ENCODE measurements at regions not wholly inside any gene's neighbourhood (a gene's known extent, or its start where the extent isn't known, plus 50 kb on each side); places are given as distances from the start of the nearest gene placed in this dataset.
A peak's percentile ranks its signal among the peaks of the same experiment; 100 is the strongest.

DNA sequence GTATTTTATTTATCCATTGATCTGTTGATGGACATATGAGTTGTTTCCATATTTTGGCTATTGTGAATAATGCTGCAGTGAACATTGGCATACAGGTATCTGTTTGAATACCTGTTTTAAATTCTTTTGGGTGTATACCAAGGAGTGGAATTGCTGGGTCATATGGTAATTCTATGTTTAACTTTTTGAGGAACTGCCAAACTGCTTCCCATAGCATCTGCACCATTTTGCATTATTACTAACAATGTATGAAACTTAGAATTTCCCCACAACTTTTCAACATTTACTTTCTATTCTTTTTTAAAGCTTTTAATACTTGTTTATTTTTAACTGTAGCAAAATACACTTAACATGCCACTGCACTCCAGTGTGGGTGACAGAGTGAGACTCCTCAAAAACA, 57.0 kb upstream of the MSN start:
- Mint-ChIP-seq H3K4me1 (peaks cover 44% of the 10 kb centered on the region), H3K9me3 (no peaks in the 10 kb centered on the region), H3K4me3 (no peak overlapping the region), H3K27ac (no peak overlapping the region), H3K36me3 (no peaks in the 10 kb centered on the region), H3K27me3 (no peaks in the 10 kb centered on the region)

DNA sequence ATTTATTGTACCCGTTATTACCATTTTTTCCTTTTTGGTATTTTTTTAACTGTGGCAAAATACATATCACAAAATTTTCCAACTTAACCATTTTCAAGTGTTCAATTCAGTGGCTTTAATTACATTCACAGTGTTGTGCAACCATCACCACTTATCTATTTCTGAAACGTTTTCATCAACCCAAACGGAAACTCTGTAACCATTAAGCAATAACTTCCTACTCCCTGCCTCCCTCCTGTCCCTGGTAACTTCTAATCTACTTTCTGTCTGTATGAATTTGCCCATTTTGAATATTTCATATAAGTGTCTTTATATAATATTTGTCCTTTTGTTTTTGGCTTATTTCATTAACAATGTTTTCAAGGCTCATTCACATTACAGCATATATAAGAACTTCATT, 57.4 kb upstream of the MSN start:
- Mint-ChIP-seq H3K27me3 (no peaks in the 10 kb centered on the region), H3K27ac (peak overlapping the region; percentile 46), H3K4me1 (peaks cover 49% of the 10 kb centered on the region), H3K9me3 (peaks cover 4% of the 10 kb centered on the region), H3K4me3 (peak overlapping the region; percentile 11), H3K36me3 (peaks cover 2% of the 10 kb centered on the region)

DNA sequence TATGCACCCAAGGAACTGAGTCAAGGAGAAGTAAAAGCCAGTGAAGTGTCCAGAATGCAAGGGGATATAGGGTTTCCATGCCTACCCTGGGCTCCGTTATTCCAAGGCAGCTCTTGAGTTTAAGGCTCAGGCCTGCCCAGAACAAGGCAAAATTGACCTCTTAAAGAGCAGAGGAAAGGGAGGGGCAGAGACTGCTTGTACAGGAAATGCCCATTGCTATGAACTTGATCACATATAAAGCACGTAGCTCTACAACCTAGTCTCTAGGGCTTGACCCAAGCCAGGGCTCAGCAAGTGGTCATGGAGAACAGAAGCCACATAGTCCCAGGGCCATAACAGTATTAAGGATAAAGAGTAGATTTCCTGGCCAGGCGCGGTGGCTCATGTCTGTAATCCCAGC, 58.2 kb upstream of the MSN start:
- H3K27ac Mint-ChIP-seq = no peak overlapping the region
- H3K4me1 Mint-ChIP-seq = peaks cover 57% of the 10 kb centered on the region
- H3K27me3 Mint-ChIP-seq = no peaks in the 10 kb centered on the region
- peaks cover 9% of the 10 kb centered on the region for H3K9me3 Mint-ChIP-seq
- peaks cover 2% of the 10 kb centered on the region for H3K36me3 Mint-ChIP-seq
- H3K4me3 Mint-ChIP-seq = peak overlapping the region; percentile 7

DNA sequence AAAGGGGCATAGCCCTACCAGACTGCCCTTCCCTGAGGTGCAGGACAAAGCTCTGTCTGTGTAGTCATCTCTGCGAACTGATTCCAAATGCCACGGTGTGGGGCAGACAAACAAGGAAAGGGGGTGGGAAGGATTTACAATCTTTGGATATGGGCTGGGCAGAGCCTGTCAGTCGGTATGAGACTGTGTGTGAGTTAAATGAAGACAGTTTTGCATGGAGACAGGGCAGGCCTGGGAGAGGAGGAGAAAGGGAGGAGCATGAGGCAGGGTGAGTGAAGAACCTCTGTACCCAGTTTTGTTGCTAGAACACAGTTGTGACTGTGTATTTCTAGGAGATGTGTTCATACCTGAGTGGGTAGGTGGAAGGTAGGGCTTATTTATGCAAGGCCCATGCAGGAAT, 59.4 kb upstream of the MSN start:
- Mint-ChIP-seq H3K4me3 (no peak overlapping the region), H3K36me3 (peaks cover 2% of the 10 kb centered on the region), H3K27me3 (no peaks in the 10 kb centered on the region), H3K4me1 (peaks cover 61% of the 10 kb centered on the region), H3K9me3 (peaks cover 9% of the 10 kb centered on the region), H3K27ac (no peak overlapping the region)

DNA sequence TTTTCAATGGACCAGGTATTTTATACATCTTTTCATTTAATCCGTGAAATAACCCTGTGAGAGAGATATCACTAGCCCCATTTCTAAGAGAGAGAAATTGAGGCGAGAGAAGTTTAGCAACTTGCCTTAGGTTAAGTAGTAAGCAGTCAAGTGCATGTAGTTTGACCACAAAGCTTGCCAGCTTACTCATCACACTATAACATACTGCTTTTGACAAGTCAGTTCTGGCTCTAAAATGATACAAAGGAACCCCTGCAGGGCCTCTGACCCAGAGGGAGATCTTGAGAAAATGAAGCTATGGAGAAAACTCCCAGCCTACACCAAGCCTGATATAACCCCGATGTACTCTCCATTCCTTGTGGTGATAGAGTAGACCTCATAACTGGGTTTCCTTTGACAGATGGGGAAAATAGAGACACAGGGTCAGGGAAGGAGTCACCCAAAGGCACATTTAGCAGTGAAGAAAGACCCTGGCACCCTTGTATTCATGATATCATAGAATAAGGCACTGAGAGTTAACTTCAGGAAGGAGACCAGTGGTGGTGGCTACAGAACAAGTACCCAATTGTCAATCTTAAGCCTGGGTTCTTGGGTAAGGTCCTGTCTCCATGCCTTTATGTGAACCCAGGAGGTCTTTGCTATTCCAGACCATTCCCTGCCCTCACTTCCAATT, 60.2 kb upstream of the MSN start:
- H3K27me3 Mint-ChIP-seq = no peaks in the 10 kb centered on the region
- H3K4me3 Mint-ChIP-seq = no peak overlapping the region
- H3K9me3 Mint-ChIP-seq = peaks cover 9% of the 10 kb centered on the region
- peaks cover 67% of the 10 kb centered on the region for H3K4me1 Mint-ChIP-seq
- H3K36me3 Mint-ChIP-seq = peaks cover 2% of the 10 kb centered on the region
- H3K27ac Mint-ChIP-seq = peak overlapping the region; percentile 30

DNA sequence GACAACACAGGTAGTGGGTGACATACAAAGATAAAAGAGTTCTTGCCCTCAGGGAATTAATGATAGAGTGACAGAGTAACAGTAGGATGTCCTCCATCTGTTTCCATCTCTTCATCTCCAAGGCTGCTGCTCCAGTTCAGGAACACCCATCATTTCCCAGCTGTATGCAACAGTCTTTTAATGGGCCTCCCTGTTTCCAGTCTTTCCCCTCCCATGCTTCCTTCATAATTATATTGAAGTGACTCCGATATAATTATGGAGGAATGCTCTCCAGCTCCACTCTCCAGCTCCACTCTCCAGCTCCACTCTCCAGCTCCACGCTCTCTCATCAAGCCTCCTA, 65.3 kb upstream of the MSN start:
- peaks cover 2% of the 10 kb centered on the region for H3K36me3 Mint-ChIP-seq
- peaks cover 83% of the 10 kb centered on the region for H3K4me1 Mint-ChIP-seq
- peak overlapping the region; percentile 76 for H3K27ac Mint-ChIP-seq
- no peak overlapping the region for H3K4me3 Mint-ChIP-seq
- H3K9me3 Mint-ChIP-seq = peaks cover 9% of the 10 kb centered on the region
- H3K27me3 Mint-ChIP-seq = no peaks in the 10 kb centered on the region

DNA sequence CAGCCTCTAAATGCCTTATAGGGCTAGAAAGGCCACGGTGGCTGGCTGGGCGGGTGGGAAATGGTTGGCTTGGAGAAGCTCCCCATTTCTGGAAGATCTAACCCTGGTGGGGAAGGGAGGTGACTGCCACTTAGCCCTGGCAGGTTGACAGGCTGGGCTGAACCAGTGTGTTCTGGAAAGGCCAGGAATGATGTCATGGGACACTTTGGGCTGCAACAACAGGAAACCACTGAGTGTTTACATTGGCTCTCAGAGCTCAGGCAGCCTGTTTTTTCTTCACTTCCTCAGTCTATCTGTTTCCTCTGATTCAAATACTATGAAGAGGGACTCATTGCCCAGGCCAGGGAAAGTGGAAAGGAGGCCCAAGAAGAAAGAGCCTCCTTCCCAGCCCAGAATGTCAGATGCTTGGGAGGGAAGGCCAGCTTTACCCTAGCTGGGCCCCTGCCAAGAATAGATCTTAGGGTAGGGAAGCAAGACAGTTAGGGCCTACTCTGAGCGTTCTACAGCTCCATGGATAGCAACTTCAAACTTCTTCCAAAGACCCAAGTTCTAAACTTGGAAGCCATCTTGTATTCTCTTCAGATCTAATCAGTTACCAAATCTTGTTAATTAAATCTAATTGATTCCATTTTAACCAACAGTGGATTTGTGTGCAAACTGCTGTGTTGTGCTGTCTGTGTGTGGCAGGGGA, 65.8 kb upstream of the MSN start:
- H3K9me3 Mint-ChIP-seq = peaks cover 9% of the 10 kb centered on the region
- H3K27me3 Mint-ChIP-seq = no peaks in the 10 kb centered on the region
- peaks cover 83% of the 10 kb centered on the region for H3K4me1 Mint-ChIP-seq
- H3K27ac Mint-ChIP-seq = peak overlapping the region; percentile 83
- H3K4me3 Mint-ChIP-seq = peak overlapping the region; percentile 30
- H3K36me3 Mint-ChIP-seq = peaks cover 2% of the 10 kb centered on the region

DNA sequence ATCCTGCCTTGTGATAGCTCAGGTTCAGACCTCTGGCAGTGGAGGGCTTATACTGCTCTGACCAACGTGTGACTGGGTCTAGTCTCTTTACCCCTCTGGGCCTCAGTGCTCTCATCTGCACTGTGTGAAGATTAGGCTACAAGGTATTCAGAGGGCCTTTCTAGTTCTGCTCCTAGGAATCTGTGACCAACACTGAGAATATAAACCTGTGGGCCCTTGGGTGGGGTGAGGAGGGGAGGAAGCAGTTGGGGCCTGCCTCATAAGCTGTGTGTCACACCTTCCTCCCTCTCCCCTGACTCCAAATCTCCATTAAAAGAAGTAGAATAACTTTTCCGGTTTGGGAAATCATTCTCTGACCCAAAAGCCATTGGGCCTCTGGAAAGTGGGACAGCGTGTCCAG, 66.3 kb upstream of the MSN start:
- Mint-ChIP-seq H3K27ac (peak overlapping the region; percentile 83), H3K36me3 (peaks cover 2% of the 10 kb centered on the region), H3K4me1 (peaks cover 87% of the 10 kb centered on the region), H3K4me3 (peak overlapping the region; percentile 30), H3K9me3 (peaks cover 9% of the 10 kb centered on the region), H3K27me3 (no peaks in the 10 kb centered on the region)

DNA sequence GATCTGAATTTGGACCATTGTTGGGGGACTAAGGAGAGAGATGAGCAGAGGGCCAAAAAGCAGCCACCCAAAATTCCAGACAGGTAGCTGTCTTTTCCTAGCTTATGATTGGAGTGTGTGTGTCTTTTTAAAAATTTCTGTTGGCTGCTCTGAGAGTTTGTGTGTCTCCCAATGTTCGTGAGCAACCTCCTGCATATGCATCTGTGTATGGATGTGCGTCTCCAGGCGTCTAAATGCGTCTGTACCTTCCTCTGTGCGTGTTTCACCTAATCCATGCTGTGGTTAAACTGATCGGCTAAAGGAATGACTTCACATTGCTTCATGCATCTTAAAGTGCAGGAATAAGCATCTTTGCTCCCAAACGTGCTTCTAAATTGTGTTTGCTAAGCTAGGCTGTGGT, 65.5 kb upstream of the LAS1L start:
- Mint-ChIP-seq H3K36me3 (peaks cover under 1% of the 10 kb centered on the region), H3K9me3 (peaks cover 6% of the 10 kb centered on the region), H3K4me1 (peaks cover 88% of the 10 kb centered on the region), H3K27ac (peak overlapping the region; percentile 91), H3K27me3 (no peaks in the 10 kb centered on the region), H3K4me3 (no peak overlapping the region)

DNA sequence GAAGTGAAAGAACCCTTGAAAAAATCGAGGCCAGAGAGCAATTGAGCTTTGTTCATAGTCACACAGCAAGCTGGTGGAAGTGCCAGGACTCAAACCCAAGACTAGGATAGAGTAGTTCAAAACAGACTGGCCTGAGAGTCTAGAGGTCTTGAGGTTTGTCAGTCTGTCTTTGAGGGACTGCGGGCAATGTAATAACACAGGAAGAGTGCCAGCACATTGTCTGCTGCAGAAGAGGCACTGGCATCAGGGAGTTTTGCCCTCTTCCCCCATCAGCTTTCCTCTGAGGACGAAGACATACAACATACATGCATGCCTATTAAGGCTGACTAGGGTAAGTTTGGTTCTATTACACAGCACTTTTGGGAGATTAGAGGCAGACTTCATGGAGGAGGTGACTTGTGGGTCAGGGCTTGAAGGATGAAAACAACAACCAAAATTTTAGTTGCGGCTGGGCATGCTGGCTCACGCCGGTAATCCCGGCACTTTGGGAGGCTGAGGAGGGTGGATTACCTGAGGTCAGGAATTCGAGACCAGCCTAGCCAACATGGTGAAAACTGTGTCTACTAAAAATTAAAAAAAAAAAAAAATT, 64.1 kb upstream of the LAS1L start:
- Mint-ChIP-seq H3K9me3 (no peaks in the 10 kb centered on the region), H3K4me1 (peaks cover 83% of the 10 kb centered on the region), H3K27me3 (no peaks in the 10 kb centered on the region), H3K36me3 (no peaks in the 10 kb centered on the region), H3K27ac (peak overlapping the region; percentile 96), H3K4me3 (peak overlapping the region; percentile 76)

DNA sequence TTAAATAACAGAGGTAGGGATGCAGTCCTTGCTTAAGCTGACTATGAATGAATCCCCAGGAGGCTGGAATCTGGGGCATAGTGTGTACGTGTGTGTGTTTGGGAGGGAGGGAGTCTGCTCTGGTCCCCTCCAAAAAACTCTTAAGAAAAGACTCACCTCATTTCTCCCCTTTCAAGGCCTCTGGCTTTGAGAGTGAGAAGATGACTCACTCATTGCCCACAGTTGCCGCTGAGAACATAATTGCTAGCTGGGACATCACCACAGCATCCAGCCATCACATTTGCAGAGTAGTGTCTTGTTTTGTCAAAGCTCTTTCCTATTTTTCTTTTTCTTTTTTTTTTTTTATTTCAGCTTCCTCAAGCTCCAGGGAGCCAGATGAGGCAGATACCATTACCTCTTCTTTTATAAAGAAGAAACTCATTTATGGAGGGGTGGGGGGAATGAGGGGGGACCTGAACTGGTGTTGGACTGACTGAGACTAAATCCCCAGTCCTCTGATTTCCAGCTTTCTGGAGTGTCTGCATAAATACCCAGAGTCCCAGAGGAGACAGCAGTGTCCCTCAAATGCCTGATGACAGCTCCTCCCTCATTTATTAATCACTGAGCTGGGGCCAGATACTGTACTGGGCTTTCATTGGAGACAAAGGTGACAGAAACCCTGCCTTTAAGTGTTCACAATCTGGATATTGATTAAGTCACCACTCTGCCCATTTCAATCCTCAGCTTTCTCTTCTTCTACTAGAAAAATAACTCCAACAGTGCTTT, 61.9 kb upstream of the LAS1L start:
- Mint-ChIP-seq H3K9me3 (no peaks in the 10 kb centered on the region), H3K36me3 (no peaks in the 10 kb centered on the region), H3K27ac (peak overlapping the region; percentile 94), H3K27me3 (no peaks in the 10 kb centered on the region), H3K4me1 (peaks cover 66% of the 10 kb centered on the region), H3K4me3 (peak overlapping the region; percentile 8)

DNA sequence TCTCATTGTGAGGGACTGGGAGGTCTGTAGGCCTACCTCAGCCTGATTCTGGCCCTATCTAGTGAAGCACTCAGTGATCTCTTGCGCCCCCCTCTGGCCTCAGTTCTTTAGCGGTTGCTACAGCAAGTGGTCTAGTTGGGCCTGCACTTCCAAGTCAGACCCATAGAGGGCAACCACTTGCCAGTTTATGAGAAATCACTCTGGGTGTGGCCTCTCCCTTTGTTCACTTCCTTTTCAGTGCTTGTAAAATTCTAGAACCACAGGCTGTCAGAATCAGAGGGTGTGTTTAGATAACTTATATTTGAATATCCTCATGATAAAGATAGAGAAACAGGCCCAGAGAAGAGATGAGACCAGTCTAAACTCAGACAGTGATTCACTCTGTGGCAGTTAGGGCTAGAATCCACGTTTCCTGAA, 60.9 kb upstream of the LAS1L start:
- H3K27ac Mint-ChIP-seq = peak overlapping the region; percentile 94
- H3K27me3 Mint-ChIP-seq = no peaks in the 10 kb centered on the region
- peaks cover 56% of the 10 kb centered on the region for H3K4me1 Mint-ChIP-seq
- H3K4me3 Mint-ChIP-seq = peak overlapping the region; percentile 8
- H3K9me3 Mint-ChIP-seq = no peaks in the 10 kb centered on the region
- no peaks in the 10 kb centered on the region for H3K36me3 Mint-ChIP-seq

DNA sequence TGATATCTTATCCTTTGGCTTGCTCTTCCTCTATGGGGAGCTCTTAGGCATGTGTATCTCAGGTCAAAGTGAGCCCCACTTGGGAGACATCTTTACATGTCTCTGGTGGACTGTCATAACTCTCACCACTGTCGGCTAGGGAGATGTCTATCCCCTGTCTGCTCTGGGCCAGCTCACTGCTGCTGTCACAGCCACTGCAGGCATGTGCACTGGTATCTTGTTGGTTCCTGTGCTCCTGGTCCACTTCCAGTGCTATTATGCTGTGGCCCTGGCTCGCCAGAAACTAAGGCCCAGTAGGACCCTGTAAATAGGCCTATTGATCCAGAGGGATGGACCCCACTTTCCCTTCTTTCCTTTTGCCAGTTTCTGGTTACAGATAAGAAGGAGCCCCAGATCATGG, 56.6 kb upstream of the LAS1L start:
- Mint-ChIP-seq H3K4me3 (no peak overlapping the region), H3K27ac (no peak overlapping the region), H3K27me3 (no peaks in the 10 kb centered on the region), H3K9me3 (no peaks in the 10 kb centered on the region), H3K36me3 (no peaks in the 10 kb centered on the region), H3K4me1 (peaks cover 18% of the 10 kb centered on the region)

DNA sequence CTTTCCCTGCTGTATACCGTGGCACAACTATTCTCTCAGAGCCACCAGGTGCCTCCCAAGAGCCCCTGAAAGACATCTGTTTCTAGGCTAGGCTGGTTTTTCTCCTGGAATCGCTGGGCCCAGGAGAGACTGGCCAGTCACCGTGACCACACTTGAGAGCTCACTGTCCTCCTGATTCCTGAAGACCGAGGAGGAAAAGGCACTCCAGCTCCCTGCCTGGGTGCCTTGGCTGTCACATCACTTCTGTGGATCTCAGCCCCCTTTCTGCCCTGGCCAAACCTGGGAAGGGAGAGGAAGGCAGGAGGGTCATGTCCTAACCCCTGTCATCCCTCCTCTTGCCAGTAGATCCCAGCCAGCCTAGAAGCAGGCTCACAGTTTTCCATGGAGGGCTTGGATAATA, 54.7 kb upstream of the LAS1L start:
- Mint-ChIP-seq H3K4me1 (peaks cover 8% of the 10 kb centered on the region), H3K4me3 (no peak overlapping the region), H3K27me3 (no peaks in the 10 kb centered on the region), H3K36me3 (no peaks in the 10 kb centered on the region), H3K9me3 (no peaks in the 10 kb centered on the region), H3K27ac (no peak overlapping the region)

DNA sequence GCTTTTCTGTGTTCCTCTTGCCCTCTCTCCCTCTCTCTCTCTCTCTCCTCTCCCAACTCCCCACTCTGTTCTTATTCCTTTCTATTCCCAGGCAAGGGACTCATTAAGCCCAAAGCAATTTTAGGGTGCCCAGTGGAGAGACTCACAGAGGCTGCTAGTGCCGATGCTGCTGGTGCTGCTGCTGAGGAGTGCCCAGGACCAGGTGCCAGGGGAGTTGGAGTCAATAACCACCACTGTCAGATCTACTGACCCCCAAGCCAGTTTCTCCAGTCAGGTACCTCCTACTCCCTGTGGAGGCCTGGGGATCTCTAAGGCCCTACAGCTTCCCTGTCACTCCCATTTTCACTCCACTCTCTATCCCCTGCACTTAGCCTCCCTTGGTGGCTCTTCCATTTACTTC, 54.2 kb upstream of the LAS1L start:
- H3K9me3 Mint-ChIP-seq = no peaks in the 10 kb centered on the region
- H3K4me3 Mint-ChIP-seq = no peak overlapping the region
- no peaks in the 10 kb centered on the region for H3K36me3 Mint-ChIP-seq
- no peak overlapping the region for H3K27ac Mint-ChIP-seq
- H3K27me3 Mint-ChIP-seq = no peaks in the 10 kb centered on the region
- H3K4me1 Mint-ChIP-seq = peaks cover 2% of the 10 kb centered on the region
